GM12878 (cell line): ENCODE measurements at regions not wholly inside any gene's neighbourhood (a gene's known extent, or its start where the extent isn't known, plus 50 kb on each side); places are given as distances from the start of the nearest gene placed in this dataset.

Experiments
- ATAC-seq: fragments of 200-7000 bp; cut with Tn5 transposase; 3 replicates; pipeline ENCODE4 v1.9.1; 2020; ENCODE audit warnings: mild to moderate bottlenecking, moderate library complexity
- BruUV-seq: library from RNA; stranded (reverse); fragments of 400-500 nt; replicated peaks from 2 replicates; lab custom pipeline; 2021; lab: Mats Ljungman, UMichigan
- CTCF ChIA-PET: fragments of 300-600 bp; sonication (Branson Sonifier 250); formaldehyde crosslinking; extraction: SDS; loops from one replicate; lab custom pipeline; 2021; ENCODE audit warnings: inconsistent platforms; lab: Yijun Ruan, JAX
- POLR2A ChIA-PET: fragments of 350-600 bp; formaldehyde crosslinking; extraction: SDS; loops from one replicate; lab custom pipeline; 2021; ENCODE audit warnings: inconsistent platforms; lab: Charles Lee
- RAD21 ChIA-PET: fragments of 300-600 bp; sonication (Branson Sonifier 250); formaldehyde crosslinking; loops from one replicate; lab custom pipeline; 2023; ENCODE audit warnings: antibody characterized with exemption; ENCODE audit not compliant: unreplicated experiment; lab: Charles Lee
- SMC1A ChIA-PET: fragments of 300-600 bp; sonication (Branson Sonifier 250); formaldehyde crosslinking; loops from one replicate; lab custom pipeline; 2023; ENCODE audit not compliant: unreplicated experiment, uncharacterized antibody; lab: Charles Lee
- DNase-seq: peaks from one replicate; pipeline ENCODE4 v3.0.0-alpha.2; 2011; ENCODE audit warnings: low read depth, low spot score
- FAIRE-seq: peaks from 3 replicates; lab custom pipeline; 2011; peaks lifted over from hg19 to GRCh38; lab: Jason Lieb, UNC
- H2AFZ ChIP-seq: 2 replicates; pipeline ENCODE4 v1.6.0; 2011; ENCODE audit warnings: low read depth, low read length, control low read depth; ENCODE audit not compliant: control insufficient read depth
- H3K27ac ChIP-seq: 2 replicates; pipeline ENCODE4 v1.5.1; 2011; ENCODE audit warnings: control low read depth; ENCODE audit not compliant: control insufficient read depth, insufficient read depth
- H3K27me3 ChIP-seq, 2 experiments: replicated peaks in 1 of 2; 2 replicates each; pipeline versions ENCODE4 v1.6.0 to v1.6.1; 2011; ENCODE audit warnings: low read length in 1 of 2; ENCODE audit not compliant: control insufficient read depth in 2 of 2, insufficient read depth in 2 of 2
- H3K36me3 ChIP-seq, 2 experiments: 2 replicates each; pipeline ENCODE4 v1.5.1; 2011; ENCODE audit warnings: low read length in 1 of 2; ENCODE audit not compliant: control insufficient read depth in 2 of 2, insufficient read depth in 2 of 2
- H3K4me1 ChIP-seq: 2 replicates; pipeline ENCODE4 v1.6.1; 2011; ENCODE audit warnings: mild to moderate bottlenecking, low read length, moderate library complexity, mixed read lengths; ENCODE audit not compliant: control insufficient read depth, insufficient read depth
- H3K4me2 ChIP-seq: 2 replicates; pipeline ENCODE4 v1.6.0; 2011; ENCODE audit warnings: control low read depth; ENCODE audit not compliant: control insufficient read depth, insufficient read depth
- H3K4me3 ChIP-seq: fragments of 200-600 bp; sonication (generic); 2 replicates; pipeline ENCODE4 v1.5.1; 2016
- H3K79me2 ChIP-seq: 2 replicates; pipeline ENCODE4 v1.6.0; 2011; ENCODE audit warnings: low read length; ENCODE audit not compliant: control insufficient read depth, insufficient read depth
- H3K9ac ChIP-seq: 2 replicates; pipeline ENCODE4 v1.8.0; 2011; ENCODE audit warnings: low read length, control low read depth, mixed read lengths; ENCODE audit not compliant: control insufficient read depth, insufficient read depth
- H3K9me3 ChIP-seq: replicated peaks from 3 replicates; pipeline ENCODE4 v1.5.1; 2011; ENCODE audit warnings: mild to moderate bottlenecking, low read length; ENCODE audit not compliant: control insufficient read depth, insufficient read depth
- H4K20me1 ChIP-seq: 2 replicates; pipeline ENCODE4 v1.6.0; 2011; ENCODE audit not compliant: control insufficient read depth, insufficient read depth
- BCL11A ChIP-seq: IDR thresholded peaks from 2 replicates; pipeline ENCODE4 v1.6.1; 2011; ENCODE audit warnings: low read depth, low read length
- CBX3 ChIP-seq: fragments of 200-600 bp; sonication (generic); IDR thresholded peaks from 2 replicates; pipeline ENCODE4 v1.6.1; 2016; ENCODE audit warnings: low read depth, borderline replicate concordance
- EP300 ChIP-seq, 2 experiments: fragments of 150-350 bp in 1 of 2; IDR thresholded peaks; 2 replicates each; pipeline ENCODE4 v1.6.1; 2011 to 2012; ENCODE audit warnings: low read depth in 2 of 2, low read length in 2 of 2, borderline replicate concordance in 1 of 2, improper control_type of control experiment in 1 of 2, inconsistent platforms in 1 of 2; ENCODE audit not compliant: control insufficient read depth in 1 of 2
- KAT2A ChIP-seq: conservative IDR thresholded peaks from 2 replicates; pipeline ENCODE4 v1.6.1; 2011; ENCODE audit warnings: low read depth, low read length; ENCODE audit not compliant: control insufficient read depth
- POLR2A ChIP-seq: IDR thresholded peaks from 2 replicates; pipeline ENCODE4 v1.6.1; 2011; ENCODE audit warnings: low read depth, mild to moderate bottlenecking, low read length
- RUNX3 ChIP-seq: IDR thresholded peaks from 2 replicates; pipeline ENCODE4 v1.6.1; 2012; ENCODE audit warnings: low read length, inconsistent platforms
- SREBF2 ChIP-seq: IDR thresholded peaks from 2 replicates; pipeline ENCODE4 v1.6.1; 2012; ENCODE audit warnings: mild to moderate bottlenecking, low read length
- SUPT20H ChIP-seq: IDR thresholded peaks from 2 replicates; pipeline ENCODE4 v1.6.1; 2011; ENCODE audit warnings: low read depth, mild to moderate bottlenecking, low read length, moderate library complexity, borderline replicate concordance; ENCODE audit not compliant: control insufficient read depth
- ZBED1 ChIP-seq: IDR thresholded peaks from 2 replicates; pipeline ENCODE4 v1.6.1; 2016; ENCODE audit warnings: borderline replicate concordance
- WGBS: methylation state at CpG from one replicate; pipeline ENCODE4 v1.1.6; 2016; ENCODE audit warnings: low lambda C conversion rate; ENCODE audit not compliant: insufficient replicate concordance, insufficient coverage; ENCODE audit errors: missing lambda C conversion rate; 5-methylcytosine and 5-hydroxymethylcytosine counted together
- in situ Hi-C: fragments of 300-500 bp; cut with MboI; formaldehyde crosslinking; loops from 9 replicates; pipeline ENCODE4 v1.14.3; 2018; ENCODE audit warnings: mixed read lengths
- intact Hi-C: fragments of 100-400 bp; cut with micrococcal nuclease; formaldehyde crosslinking; loops from one replicate; pipeline ENCODE4 v1.14.2; 2022; ENCODE audit not compliant: unreplicated experiment
- TF ChIP-seq, protein P1 (sequence below): fragments of 450-650 bp; IDR thresholded peaks from 2 replicates; pipeline ENCODE4 v1.6.1; 2018; ENCODE audit warnings: mild to moderate bottlenecking, low read depth, moderate library complexity; ENCODE audit not compliant: partially characterized antibody

DNA sequence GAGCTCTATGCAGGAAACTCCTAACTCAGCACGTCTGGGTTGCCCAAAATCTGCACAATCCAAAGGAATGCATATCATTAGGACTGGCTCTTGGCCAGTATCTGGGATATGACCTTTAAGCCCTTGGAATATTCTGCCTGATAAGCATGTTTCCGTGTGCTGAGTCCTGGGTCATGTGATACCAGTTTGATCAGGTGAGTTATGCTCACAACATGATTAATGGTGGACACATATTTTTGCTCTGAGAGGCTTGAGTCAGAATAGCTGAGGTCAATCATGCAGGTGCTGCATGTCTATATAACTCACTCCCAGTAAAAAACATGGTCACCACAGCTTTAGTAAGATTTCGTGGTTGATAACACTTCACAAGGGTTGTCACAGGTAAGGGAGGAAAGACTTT, 408.8 kb downstream of the YTHDC2 start:
- Histone ChIP-seq H4K20me1 (no peaks in the 10 kb centered on the region), H3K27me3 (no peaks in the 10 kb centered on the region), H3K79me2 (no peaks in the 10 kb centered on the region), H3K4me3 (no peak overlapping the region), H3K36me3 (no peaks in the 10 kb centered on the region), H3K4me1 (no peaks in the 10 kb centered on the region), H3K27ac (no peak overlapping the region), H2AFZ (no peak overlapping the region), H3K9me3 (no peaks in the 10 kb centered on the region), H3K9ac (no peak overlapping the region), H3K4me2 (no peak overlapping the region)
- no TSS peak for BruUV-seq
- intact Hi-C loops = no loop called here
- no peak for TF ChIP-seq SREBF2
- TF ChIP-seq SUPT20H = no peak
- TF ChIP-seq, protein P1, sequence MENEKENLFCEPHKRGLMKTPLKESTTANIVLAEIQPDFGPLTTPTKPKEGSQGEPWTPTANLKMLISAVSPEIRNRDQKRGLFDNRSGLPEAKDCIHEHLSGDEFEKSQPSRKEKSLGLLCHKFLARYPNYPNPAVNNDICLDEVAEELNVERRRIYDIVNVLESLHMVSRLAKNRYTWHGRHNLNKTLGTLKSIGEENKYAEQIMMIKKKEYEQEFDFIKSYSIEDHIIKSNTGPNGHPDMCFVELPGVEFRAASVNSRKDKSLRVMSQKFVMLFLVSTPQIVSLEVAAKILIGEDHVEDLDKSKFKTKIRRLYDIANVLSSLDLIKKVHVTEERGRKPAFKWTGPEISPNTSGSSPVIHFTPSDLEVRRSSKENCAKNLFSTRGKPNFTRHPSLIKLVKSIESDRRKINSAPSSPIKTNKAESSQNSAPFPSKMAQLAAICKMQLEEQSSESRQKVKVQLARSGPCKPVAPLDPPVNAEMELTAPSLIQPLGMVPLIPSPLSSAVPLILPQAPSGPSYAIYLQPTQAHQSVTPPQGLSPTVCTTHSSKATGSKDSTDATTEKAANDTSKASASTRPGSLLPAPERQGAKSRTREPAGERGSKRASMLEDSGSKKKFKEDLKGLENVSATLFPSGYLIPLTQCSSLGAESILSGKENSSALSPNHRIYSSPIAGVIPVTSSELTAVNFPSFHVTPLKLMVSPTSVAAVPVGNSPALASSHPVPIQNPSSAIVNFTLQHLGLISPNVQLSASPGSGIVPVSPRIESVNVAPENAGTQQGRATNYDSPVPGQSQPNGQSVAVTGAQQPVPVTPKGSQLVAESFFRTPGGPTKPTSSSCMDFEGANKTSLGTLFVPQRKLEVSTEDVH = no peak
- TF ChIP-seq KAT2A = no peak
- no peak for TF ChIP-seq BCL11A
- no peak for TF ChIP-seq EP300 (IDR thresholded peaks at IDR 0.05; ENCODE audit: borderline replicate concordance in 1 of 2, control insufficient read depth in 1 of 2, low read depth in 2 of 2, low read length in 2 of 2)
- TF ChIP-seq ZBED1 = no peak
- TF ChIP-seq CBX3 = no peak
- no peak for TF ChIP-seq POLR2A
- TF ChIP-seq RUNX3 = no peak
- RAD21 ChIA-PET = no interaction called here
- no peak for FAIRE-seq
- in situ Hi-C loops = no loop called here
- SMC1A ChIA-PET = no interaction called here
- ATAC-seq = no peak
- POLR2A ChIA-PET = no interaction called here
- CTCF ChIA-PET = no interaction called here
- DNase-seq = no peak
- 0% methylated on average over 3 of the region's 3 CpGs for WGBS
